ENCODE measurements at regions not wholly inside any gene's neighbourhood (a gene's known extent, or its start where the extent isn't known, plus 50 kb on each side); places are given as distances from the start of the nearest gene placed in this dataset.

GRCh38 chr3:148234536-148234935, 463.2 kb upstream of the AGTR1 start:
- DNase-seq (ENCODE audit: low read depth): no peak
- TF ChIP-seq CTCF (IDR thresholded peaks at IDR 0.05; ENCODE audit: insufficient read depth, low read depth, low read length, missing control alignments): no peak

GRCh38 chr3:148235566-148235965, 462.1 kb upstream of the AGTR1 start:
- H3K4me3 ChIP-seq (ENCODE audit: low read depth, low read length): no peak overlapping the region
- no peak for TF ChIP-seq CTCF (IDR thresholded peaks at IDR 0.05; ENCODE audit: insufficient read depth, low read depth, low read length, missing control alignments)
- no peak for DNase-seq (ENCODE audit: low read depth)

More at GRCh38 chr3:148234536-148234935, 463.2 kb upstream of the AGTR1 start:
- no peak overlapping the region for H3K4me3 ChIP-seq (ENCODE audit: low read depth, low read length)

- TF ChIP-seq CTCF (IDR thresholded peaks at IDR 0.05; ENCODE audit: insufficient read depth, low read depth, low read length, missing control alignments): no peak
- no peak overlapping the region for H3K4me3 ChIP-seq (ENCODE audit: low read depth, low read length)
- no peak for DNase-seq (ENCODE audit: low read depth)
These were observed 459.3 kb upstream of the AGTR1 start for GRCh38 chr3:148238421-148238821.

- TF ChIP-seq CTCF (IDR thresholded peaks at IDR 0.05; ENCODE audit: insufficient read depth, low read depth, low read length, missing control alignments): no peak
- no peak for DNase-seq (ENCODE audit: low read depth)
- no peak overlapping the region for H3K4me3 ChIP-seq (ENCODE audit: low read depth, low read length)
These were observed 457.4 kb upstream of the AGTR1 start for GRCh38 chr3:148240351-148240750.

GRCh38 chr3:148243609-148244008, 454.1 kb upstream of the AGTR1 start:
- no peak for TF ChIP-seq CTCF (IDR thresholded peaks at IDR 0.05; ENCODE audit: insufficient read depth, low read depth, low read length, missing control alignments)
- DNase-seq (ENCODE audit: low read depth): no peak
- H3K4me3 ChIP-seq (ENCODE audit: low read depth, low read length): no peak overlapping the region

- no peak for DNase-seq (ENCODE audit: low read depth)
- TF ChIP-seq CTCF (IDR thresholded peaks at IDR 0.05; ENCODE audit: insufficient read depth, low read depth, low read length, missing control alignments): no peak
- no peak overlapping the region for H3K4me3 ChIP-seq (ENCODE audit: low read depth, low read length)
These were observed 451.3 kb upstream of the AGTR1 start for GRCh38 chr3:148246291-148246923.

GRCh38 chr3:148253713-148254112, 444.0 kb upstream of the AGTR1 start:
- no peak overlapping the region for H3K4me3 ChIP-seq (ENCODE audit: low read depth, low read length)
- no peak for TF ChIP-seq CTCF (IDR thresholded peaks at IDR 0.05; ENCODE audit: insufficient read depth, low read depth, low read length, missing control alignments)
- no peak for DNase-seq (ENCODE audit: low read depth)

Measured in GM12865 (cell line).